OCI-LY1 (cell line): ENCODE measurements at regions not wholly inside any gene's neighbourhood (a gene's known extent, or its start where the extent isn't known, plus 50 kb on each side); places are given as distances from the start of the nearest gene placed in this dataset.

Experiments used
- EZH2 ChIP-seq: fragments of 200-600 bp; sonication (generic), shearing (Covaris generic); IDR thresholded peaks from 2 replicates; pipeline ENCODE4 v1.8.0; 2017; ENCODE audit warnings: borderline replicate concordance, mixed run types, mild to moderate bottlenecking, antibody characterized with exemption, low read length, moderate library complexity, mixed read lengths
- TF ChIP-seq, protein P1 (sequence below): fragments of 200-600 bp; sonication (generic), shearing (Covaris generic); IDR thresholded peaks from 2 replicates; pipeline ENCODE4 v1.5.1; 2017; ENCODE audit warnings: mild to moderate bottlenecking, antibody characterized with exemption, low read length, moderate library complexity, mixed read lengths

DNA sequence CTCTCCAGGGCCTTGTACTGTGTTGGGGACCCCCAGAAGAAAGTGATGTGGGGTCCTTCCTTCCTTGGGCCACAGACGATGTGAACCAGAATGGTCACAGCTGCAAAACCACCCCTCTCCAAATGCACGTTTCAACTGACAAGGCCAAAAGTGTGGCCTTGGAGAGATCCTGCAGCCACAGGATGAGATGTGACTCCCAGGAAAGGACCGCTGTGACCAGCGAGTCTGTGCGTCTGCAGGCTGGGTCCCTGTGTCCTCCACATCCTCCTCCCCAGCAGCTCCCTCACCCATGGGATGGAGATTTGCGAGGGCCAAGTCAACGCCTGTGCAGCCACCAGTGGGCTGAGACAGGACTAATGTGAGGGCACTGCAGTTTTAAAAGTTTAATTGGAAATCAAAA is 247.0 kb downstream of the ERMARD start:
- TF ChIP-seq EZH2 = no peak
- TF ChIP-seq, protein P1, sequence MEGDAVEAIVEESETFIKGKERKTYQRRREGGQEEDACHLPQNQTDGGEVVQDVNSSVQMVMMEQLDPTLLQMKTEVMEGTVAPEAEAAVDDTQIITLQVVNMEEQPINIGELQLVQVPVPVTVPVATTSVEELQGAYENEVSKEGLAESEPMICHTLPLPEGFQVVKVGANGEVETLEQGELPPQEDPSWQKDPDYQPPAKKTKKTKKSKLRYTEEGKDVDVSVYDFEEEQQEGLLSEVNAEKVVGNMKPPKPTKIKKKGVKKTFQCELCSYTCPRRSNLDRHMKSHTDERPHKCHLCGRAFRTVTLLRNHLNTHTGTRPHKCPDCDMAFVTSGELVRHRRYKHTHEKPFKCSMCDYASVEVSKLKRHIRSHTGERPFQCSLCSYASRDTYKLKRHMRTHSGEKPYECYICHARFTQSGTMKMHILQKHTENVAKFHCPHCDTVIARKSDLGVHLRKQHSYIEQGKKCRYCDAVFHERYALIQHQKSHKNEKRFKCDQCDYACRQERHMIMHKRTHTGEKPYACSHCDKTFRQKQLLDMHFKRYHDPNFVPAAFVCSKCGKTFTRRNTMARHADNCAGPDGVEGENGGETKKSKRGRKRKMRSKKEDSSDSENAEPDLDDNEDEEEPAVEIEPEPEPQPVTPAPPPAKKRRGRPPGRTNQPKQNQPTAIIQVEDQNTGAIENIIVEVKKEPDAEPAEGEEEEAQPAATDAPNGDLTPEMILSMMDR = no peak
